CD14-positive monocyte (primary cell): ENCODE measurements at regions not wholly inside any gene's neighbourhood (a gene's known extent, or its start where the extent isn't known, plus 50 kb on each side); places are given as distances from the start of the nearest gene placed in this dataset.

ENCODE experiments used
- DNase-seq, 3 donors: peaks; one replicate each; pipeline ENCODE4 v3.0.0-alpha.2; 2011 to 2022
- H2AFZ ChIP-seq: 2 replicates; pipeline ENCODE4 v1.6.0; 2012; ENCODE audit warnings: mild to moderate bottlenecking, low read depth, low read length, inconsistent platforms; ENCODE audit not compliant: insufficient read depth, poor library complexity, severe bottlenecking
- H3K27ac ChIP-seq, 2 donors: 1 replicate in 1 of 2; 2 replicates in 1 of 2; pipeline ENCODE4 v1.5.1; 2012 to 2013; ENCODE audit warnings: low read length in 2 of 2, control low read depth in 1 of 2, inconsistent platforms in 1 of 2, low read depth in 1 of 2, mild to moderate bottlenecking in 1 of 2
- H3K27me3 ChIP-seq, 2 donors: one replicate each; pipeline versions ENCODE4 v1.6.0 to v1.6.1; 2011 to 2013; ENCODE audit warnings: low read length in 2 of 2; ENCODE audit not compliant: control insufficient read depth in 2 of 2, insufficient read depth in 2 of 2
- H3K36me3 ChIP-seq, 2 donors: replicated peaks in 1 of 2; 1 replicate in 1 of 2; 2 replicates in 1 of 2; pipeline versions ENCODE4 v1.5.1 to v1.6.1; 2012 to 2013; ENCODE audit warnings: low read length in 2 of 2, control low read depth in 1 of 2, inconsistent platforms in 1 of 2, mild to moderate bottlenecking in 1 of 2; ENCODE audit not compliant: insufficient read depth in 2 of 2, control insufficient read depth in 1 of 2
- H3K4me1 ChIP-seq, 2 donors: 1 replicate in 1 of 2; 2 replicates in 1 of 2; pipeline versions ENCODE4 v1.5.1 to v1.6.1; 2012 to 2013; ENCODE audit warnings: low read length in 2 of 2, control low read depth in 1 of 2, inconsistent platforms in 1 of 2, mild to moderate bottlenecking in 1 of 2, moderate library complexity in 1 of 2; ENCODE audit not compliant: insufficient read depth in 2 of 2, control insufficient read depth in 1 of 2
- H3K4me2 ChIP-seq: replicated peaks from 2 replicates; pipeline ENCODE3; 2012; ENCODE audit warnings: low read length, moderate library complexity, mild to moderate bottlenecking; ENCODE audit not compliant: poor library complexity, severe bottlenecking; ENCODE audit errors: extremely low read depth
- H3K4me3 ChIP-seq, 3 experiments: fragments of 200-600 bp in 1 of 3; sonication (generic) in 1 of 3; replicated peaks in 1 of 3; 1 replicate in 2 of 3; 2 replicates in 1 of 3; pipeline ENCODE4 v1.5.1; 2011 to 2013; ENCODE audit warnings: low read length in 3 of 3, mild to moderate bottlenecking in 3 of 3, control low read depth in 2 of 3, low read depth in 2 of 3, inconsistent platforms in 1 of 3, moderate library complexity in 1 of 3
- H3K79me2 ChIP-seq: 2 replicates; pipeline ENCODE4 v1.6.0; 2012; ENCODE audit warnings: mild to moderate bottlenecking, control low read depth, inconsistent platforms, low read length, moderate library complexity; ENCODE audit not compliant: insufficient read depth
- H3K9ac ChIP-seq: 2 replicates; pipeline ENCODE4 v1.6.0; 2017; ENCODE audit warnings: low read length, mild to moderate bottlenecking; ENCODE audit not compliant: insufficient read depth, poor library complexity, severe bottlenecking
- H3K9me3 ChIP-seq, 2 donors: replicated peaks in 1 of 2; 1 replicate in 1 of 2; 2 replicates in 1 of 2; pipeline versions ENCODE4 v1.5.1 to v1.6.1; 2012 to 2013; ENCODE audit warnings: low read length in 2 of 2, control low read depth in 1 of 2; ENCODE audit not compliant: control insufficient read depth in 1 of 2, insufficient read depth in 1 of 2
- H4K20me1 ChIP-seq: 2 replicates; pipeline ENCODE4 v1.6.0; 2012; ENCODE audit warnings: mild to moderate bottlenecking, low read length, control low read depth, moderate library complexity; ENCODE audit not compliant: insufficient read depth
- H3K27ac Mint-ChIP-seq, 7 donors: one replicate each; pipeline ENCODE4 v1.8.0; 2020; ENCODE audit warnings: mild to moderate bottlenecking in 7 of 7, mixed read lengths in 7 of 7, moderate library complexity in 6 of 7, inconsistent platforms in 2 of 7
- H3K27me3 Mint-ChIP-seq, 3 donors: one replicate each; pipeline ENCODE4 v1.8.0; 2021 to 2022; ENCODE audit warnings: low read depth in 3 of 3, mild to moderate bottlenecking in 3 of 3, mixed read lengths in 3 of 3, moderate library complexity in 3 of 3, inconsistent platforms in 1 of 3
- H3K36me3 Mint-ChIP-seq, 2 donors: one replicate each; pipeline ENCODE4 v1.8.0; 2020; ENCODE audit warnings: mixed read lengths in 2 of 2, inconsistent platforms in 1 of 2, mild to moderate bottlenecking in 1 of 2
- H3K4me1 Mint-ChIP-seq: one replicate; pipeline ENCODE4 v1.8.0; 2020; ENCODE audit warnings: mild to moderate bottlenecking, mixed read lengths
- H3K4me3 Mint-ChIP-seq, 2 donors: one replicate each; pipeline ENCODE4 v1.8.0; 2020; ENCODE audit warnings: mild to moderate bottlenecking in 2 of 2, mixed read lengths in 2 of 2, moderate library complexity in 1 of 2
- H3K9me3 Mint-ChIP-seq, 7 donors: one replicate each; pipeline ENCODE4 v1.8.0; 2020 to 2022; ENCODE audit warnings: mixed read lengths in 7 of 7, mild to moderate bottlenecking in 6 of 7, moderate library complexity in 6 of 7, inconsistent platforms in 2 of 7
- CTCF ChIP-seq: fragments of 200-600 bp; IDR thresholded peaks from one replicate; pipeline ENCODE4 v1.8.0; 2022; ENCODE audit warnings: antibody characterized with exemption, mild to moderate bottlenecking
- WGBS: methylation state at CpG from one replicate; pipeline ENCODE4 v1.1.5; 2013; ENCODE audit warnings: missing lambda C conversion rate; ENCODE audit not compliant: insufficient coverage; 5-methylcytosine and 5-hydroxymethylcytosine counted together
- intact Hi-C, 2 donors: fragments of 100-400 bp; cut with micrococcal nuclease; formaldehyde crosslinking; loops; one replicate each; pipeline versions ENCODE4 v1.15.0 to v1.15.1; 2023

GRCh38 chr15:96079882-96080281, 250.6 kb upstream of the NR2F2 start:
- no peaks in the 10 kb centered on the region for H4K20me1 ChIP-seq
- no peak overlapping the region for H3K4me2 ChIP-seq
- no peaks in the 10 kb centered on the region for H3K36me3 ChIP-seq
- H3K9me3 ChIP-seq, result no peaks in the 10 kb centered on the region
- WGBS, result 100% methylated on average over 1 of the region's 3 CpGs
- H3K4me3 ChIP-seq, result no peak overlapping the region
- Mint-ChIP-seq H3K36me3 (no peaks in the 10 kb centered on the region), H3K4me1 (no peaks in the 10 kb centered on the region), H3K27ac (no peak overlapping the region), H3K27me3 (peaks cover 0 to 5% (median 0%) of the 10 kb centered on the region in 3 donors), H3K9me3 (peaks cover 0 to 5% (median 0%) of the 10 kb centered on the region in 7 donors), H3K4me3 (no peak overlapping the region)
- DNase-seq, result no peak
- no peaks in the 10 kb centered on the region for H3K79me2 ChIP-seq
- no peak overlapping the region for H2AFZ ChIP-seq
- intact Hi-C loops, result no loop called here
- no peak for TF ChIP-seq CTCF
- no peaks in the 10 kb centered on the region for H3K27me3 ChIP-seq
- no peaks in the 10 kb centered on the region for H3K4me1 ChIP-seq
- H3K27ac ChIP-seq, result no peak overlapping the region
- no peak overlapping the region for H3K9ac ChIP-seq

GRCh38 chr15:96086164-96086563, 244.3 kb upstream of the NR2F2 start:
- no peaks in the 10 kb centered on the region for H3K36me3 ChIP-seq
- Mint-ChIP-seq H3K27me3 (peaks cover 0 to 5% (median 3%) of the 10 kb centered on the region in 3 donors), H3K27ac (no peak overlapping the region), H3K9me3 (peaks cover 0 to 6% (median 0%) of the 10 kb centered on the region in 7 donors), H3K36me3 (no peaks in the 10 kb centered on the region), H3K4me1 (no peaks in the 10 kb centered on the region), H3K4me3 (no peak overlapping the region)
- H3K4me3 ChIP-seq, result no peak overlapping the region
- peaks cover 0 to 3% of the 10 kb centered on the region in 2 donors for H3K27me3 ChIP-seq
- intact Hi-C loops, result no loop called here
- no peaks in the 10 kb centered on the region for H3K4me1 ChIP-seq
- H3K4me2 ChIP-seq, result no peak overlapping the region
- DNase-seq, result no peak
- WGBS, result 53% methylated on average over 2 of the region's 3 CpGs
- no peaks in the 10 kb centered on the region for H3K9me3 ChIP-seq
- H3K9ac ChIP-seq, result no peak overlapping the region
- no peak for TF ChIP-seq CTCF
- H3K79me2 ChIP-seq, result no peaks in the 10 kb centered on the region
- no peak overlapping the region for H3K27ac ChIP-seq
- H2AFZ ChIP-seq, result no peak overlapping the region
- H4K20me1 ChIP-seq, result no peaks in the 10 kb centered on the region
